HEK293 (cell line): ENCODE measurements at regions not wholly inside any gene's neighbourhood (a gene's known extent, or its start where the extent isn't known, plus 50 kb on each side); places are given as distances from the start of the nearest gene placed in this dataset.

Experiments used
- CTCF ChIP-seq: fragments of 450-650 bp; formaldehyde crosslinking; IDR thresholded peaks from 2 replicates; pipeline ENCODE4 v1.5.1; 2016; ENCODE audit warnings: missing biosample characterization, missing genetic modification characterization
- KLF16 ChIP-seq: fragments of 450-650 bp; formaldehyde crosslinking; IDR thresholded peaks from 2 replicates; pipeline ENCODE4 v1.5.1; 2017; ENCODE audit warnings: missing biosample characterization, missing genetic modification characterization
- SETDB1 ChIP-seq: IDR thresholded peaks from one replicate; pipeline ENCODE4 v1.6.1; 2017; ENCODE audit warnings: mild to moderate bottlenecking, low read length, moderate library complexity, mixed read lengths; ENCODE audit not compliant: insufficient read length
- SP7 ChIP-seq: fragments of 450-650 bp; formaldehyde crosslinking; IDR thresholded peaks from 2 replicates; pipeline ENCODE4 v1.5.1; 2016; ENCODE audit warnings: missing biosample characterization, missing genetic modification characterization
- ZBTB1 ChIP-seq: fragments of 450-650 bp; formaldehyde crosslinking; IDR thresholded peaks from 2 replicates; pipeline ENCODE4 v1.5.1; 2016; ENCODE audit warnings: missing biosample characterization, missing genetic modification characterization
- ZNF274 ChIP-seq, 2 experiments: fragments of 200-500 bp in 1 of 2; fragments of 450-650 bp in 1 of 2; sonication (Bioruptor generic) in 1 of 2; formaldehyde crosslinking in 1 of 2; IDR thresholded peaks; 2 replicates each; pipeline versions ENCODE4 v1.5.1 to v1.6.1; 2014 to 2016; ENCODE audit warnings: borderline replicate concordance in 1 of 2, inconsistent platforms in 1 of 2, low read length in 1 of 2, missing biosample characterization in 1 of 2, missing genetic modification characterization in 1 of 2
- ZNF585B ChIP-seq: fragments of 450-650 bp; formaldehyde crosslinking; IDR thresholded peaks from 2 replicates; pipeline ENCODE4 v1.5.1; 2016; ENCODE audit warnings: missing biosample characterization, missing genetic modification characterization
- ZNF830 ChIP-seq: fragments of 450-650 bp; IDR thresholded peaks from 2 replicates; pipeline ENCODE4 v1.5.0; 2018; ENCODE audit warnings: missing biosample characterization, missing genetic modification characterization, low read depth, mild to moderate bottlenecking, moderate library complexity

GRCh38 chr13:31048521-31048920 lies 113.2 kb downstream of the HSPH1 start:
- no peak for TF ChIP-seq ZBTB1
- TF ChIP-seq ZNF830 (tag by site-specific recombination): no peak
- TF ChIP-seq CTCF: no peak
- no peak for TF ChIP-seq ZNF274 (IDR thresholded peaks at IDR 0.05; ENCODE audit: low read length)
- no peak for TF ChIP-seq ZNF274 (tag by site-specific recombination; IDR thresholded peaks at IDR 0.05; ENCODE audit: borderline replicate concordance)
- no peak for TF ChIP-seq KLF16 (tag by site-specific recombination)
- TF ChIP-seq SETDB1: no peak
- TF ChIP-seq SP7 (tag by site-specific recombination): no peak
- no peak for TF ChIP-seq ZNF585B (tag by site-specific recombination)
